ENCODE measurements at regions not wholly inside any gene's neighbourhood (a gene's known extent, or its start where the extent isn't known, plus 50 kb on each side); places are given as distances from the start of the nearest gene placed in this dataset.

DNA sequence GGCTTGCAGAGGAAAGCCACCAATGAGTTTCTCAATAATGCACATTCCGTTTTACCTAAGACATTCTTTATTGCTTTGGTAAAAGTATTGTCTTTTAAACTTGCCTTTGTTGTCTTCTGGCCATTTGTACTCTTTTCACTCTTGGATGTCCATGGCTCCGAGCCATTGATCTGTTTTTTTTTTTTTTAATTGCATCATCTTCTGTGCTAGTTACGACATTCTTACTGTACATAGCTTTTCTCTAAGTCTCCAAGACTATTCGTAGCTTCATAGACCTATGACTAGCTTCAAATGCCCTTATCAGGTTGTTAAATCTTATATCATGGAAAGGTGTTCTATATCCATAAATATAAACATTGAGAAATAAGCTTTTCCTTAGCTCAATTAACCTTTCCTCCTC, 1522.6 kb downstream of the FAM181B start:
- Mint-ChIP-seq H3K27me3 (ENCODE audit: unreplicated experiment) (no peaks in the 10 kb centered on the region), H3K27ac (ENCODE audit: unreplicated experiment) (no peak overlapping the region), H3K36me3 (ENCODE audit: low read depth, unreplicated experiment) (no peaks in the 10 kb centered on the region), H3K9me3 (ENCODE audit: unreplicated experiment) (peaks cover 5% of the 10 kb centered on the region), H3K4me3 (ENCODE audit: unreplicated experiment) (no peak overlapping the region), H3K4me1 (ENCODE audit: unreplicated experiment) (no peaks in the 10 kb centered on the region)
- DNase-seq (ENCODE audit: low spot score): no peak
- no peak for TF ChIP-seq CTCF (IDR thresholded peaks at IDR 0.05; ENCODE audit: unreplicated experiment)

DNA sequence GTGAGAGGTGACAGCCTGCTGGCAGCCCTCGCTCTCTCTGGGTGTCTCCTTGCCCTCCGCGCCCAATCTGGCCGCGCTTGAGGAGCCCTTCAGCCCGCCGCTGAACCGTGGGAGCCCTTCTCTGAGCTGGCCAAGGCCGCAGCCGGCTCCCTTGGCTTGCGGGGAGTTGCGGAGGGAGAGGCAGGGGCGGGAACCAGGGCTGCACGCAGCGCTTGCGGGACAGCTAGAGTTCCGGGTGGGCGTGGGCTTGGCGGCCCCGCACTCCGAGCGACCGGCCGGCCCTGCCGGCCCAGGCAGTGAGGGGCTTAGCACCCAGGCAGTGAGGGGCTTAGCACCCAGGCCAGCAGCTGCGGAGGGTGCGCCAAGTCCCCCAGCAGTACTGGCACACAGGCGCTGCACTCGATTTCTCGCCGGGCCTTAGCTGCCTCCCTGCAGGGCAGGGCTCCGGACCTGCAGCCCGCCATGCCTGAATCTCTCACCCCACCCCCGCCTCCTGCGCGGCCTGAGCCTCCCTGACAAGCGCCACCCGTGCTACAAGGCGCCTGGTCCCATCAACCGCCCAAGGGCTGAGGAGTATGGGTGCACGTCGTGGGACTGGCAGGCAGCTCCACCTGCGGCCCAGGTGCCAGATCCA, 1526.1 kb downstream of the FAM181B start:
- Mint-ChIP-seq H3K36me3 (ENCODE audit: low read depth, unreplicated experiment) (no peaks in the 10 kb centered on the region), H3K27me3 (ENCODE audit: unreplicated experiment) (no peaks in the 10 kb centered on the region), H3K9me3 (ENCODE audit: unreplicated experiment) (no peaks in the 10 kb centered on the region), H3K27ac (ENCODE audit: unreplicated experiment) (no peak overlapping the region), H3K4me3 (ENCODE audit: unreplicated experiment) (no peak overlapping the region), H3K4me1 (ENCODE audit: unreplicated experiment) (no peaks in the 10 kb centered on the region)
- DNase-seq (ENCODE audit: low spot score): no peak
- no peak for TF ChIP-seq CTCF (IDR thresholded peaks at IDR 0.05; ENCODE audit: unreplicated experiment)

GRCh38 chr11:81203876-81204275, 1529.8 kb downstream of the FAM181B start:
- Mint-ChIP-seq H3K27ac (ENCODE audit: unreplicated experiment) (no peak overlapping the region), H3K4me1 (ENCODE audit: unreplicated experiment) (no peaks in the 10 kb centered on the region), H3K9me3 (ENCODE audit: unreplicated experiment) (no peaks in the 10 kb centered on the region), H3K27me3 (ENCODE audit: unreplicated experiment) (no peaks in the 10 kb centered on the region), H3K4me3 (ENCODE audit: unreplicated experiment) (no peak overlapping the region), H3K36me3 (ENCODE audit: low read depth, unreplicated experiment) (no peaks in the 10 kb centered on the region)
- DNase-seq (ENCODE audit: low spot score): no peak
- TF ChIP-seq CTCF (IDR thresholded peaks at IDR 0.05; ENCODE audit: unreplicated experiment): no peak

GRCh38 chr11:81197396-81197795, 1536.3 kb downstream of the FAM181B start:
- Mint-ChIP-seq H3K27ac (ENCODE audit: unreplicated experiment) (no peak overlapping the region), H3K36me3 (ENCODE audit: low read depth, unreplicated experiment) (no peaks in the 10 kb centered on the region), H3K27me3 (ENCODE audit: unreplicated experiment) (peaks cover 2% of the 10 kb centered on the region), H3K4me3 (ENCODE audit: unreplicated experiment) (no peak overlapping the region), H3K4me1 (ENCODE audit: unreplicated experiment) (no peaks in the 10 kb centered on the region), H3K9me3 (ENCODE audit: unreplicated experiment) (no peaks in the 10 kb centered on the region)
- no peak for DNase-seq (ENCODE audit: low spot score)
- TF ChIP-seq CTCF (IDR thresholded peaks at IDR 0.05; ENCODE audit: unreplicated experiment): no peak

- Mint-ChIP-seq H3K27ac (ENCODE audit: unreplicated experiment) (no peak overlapping the region), H3K36me3 (ENCODE audit: low read depth, unreplicated experiment) (no peaks in the 10 kb centered on the region), H3K4me3 (ENCODE audit: unreplicated experiment) (no peak overlapping the region), H3K9me3 (ENCODE audit: unreplicated experiment) (no peaks in the 10 kb centered on the region), H3K27me3 (ENCODE audit: unreplicated experiment) (peaks cover 2% of the 10 kb centered on the region), H3K4me1 (ENCODE audit: unreplicated experiment) (no peaks in the 10 kb centered on the region)
- TF ChIP-seq CTCF (IDR thresholded peaks at IDR 0.05; ENCODE audit: unreplicated experiment): no peak
- no peak for DNase-seq (ENCODE audit: low spot score)
These were observed 1541.1 kb downstream of the FAM181B start for GRCh38 chr11:81192516-81192915.
